ENCODE measurements at regions not wholly inside any gene's neighbourhood (a gene's known extent, or its start where the extent isn't known, plus 50 kb on each side); places are given as distances from the start of the nearest gene placed in this dataset.

DNA sequence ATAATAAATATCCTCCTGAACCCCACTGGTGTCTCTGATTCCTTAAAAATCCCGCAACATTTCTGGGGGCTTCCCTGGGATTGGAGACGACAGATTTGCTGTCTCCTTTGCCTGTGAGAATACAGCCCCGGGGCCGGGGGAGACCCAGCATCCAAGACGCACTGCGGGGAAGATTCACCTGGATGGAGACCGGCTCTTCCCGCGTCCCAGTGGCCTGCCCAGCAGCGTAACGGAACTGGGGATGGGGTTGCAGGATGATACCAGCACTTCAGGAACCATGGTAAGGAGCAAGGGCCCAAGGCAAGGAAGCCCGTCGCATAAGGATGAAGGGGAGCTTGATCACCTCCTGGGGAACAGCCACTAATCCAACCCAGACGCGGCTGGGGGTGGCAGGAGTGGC lies 53.3 kb upstream of the OR4C15 start:
- Mint-ChIP-seq H3K36me3 (ENCODE audit: insufficient read depth in 1 of 3, low read depth in 3 of 3) (peaks cover 10 to 20% (median 20%) of the 10 kb centered on the region in 3 experiments; a peak in 6 of 7 replicates), H3K9me3 (peaks cover 89 to 90% of the 10 kb centered on the region in 2 experiments), H3K27me3 (ENCODE audit: low read depth) (no peaks in the 10 kb centered on the region), H3K4me3 (no peak overlapping the region), H3K4me1 (no peaks in the 10 kb centered on the region), H3K27ac (no peak overlapping the region)
- Histone ChIP-seq H3K4me2 (ENCODE audit: insufficient read depth, insufficient read length, low read length) (no peak overlapping the region), H2BK20ac (ENCODE audit: low read depth, low read length, poor library complexity, severe bottlenecking) (no peak overlapping the region), H4K91ac (ENCODE audit: insufficient read length, low read depth, low read length) (no peak overlapping the region), H3K79me2 (ENCODE audit: insufficient read depth, low read length) (no peaks in the 10 kb centered on the region), H3K18ac (ENCODE audit: insufficient read length, low read depth, low read length) (no peak overlapping the region), H3K56ac (ENCODE audit: insufficient read length, low read depth, low read length) (no peak overlapping the region), H3K9me3 (ENCODE audit: control insufficient read depth, low read depth, low read length) (peaks cover 77% of the 10 kb centered on the region), H3K79me1 (ENCODE audit: insufficient read depth, low read depth, low read length, poor library complexity, severe bottlenecking) (no peaks in the 10 kb centered on the region), H3T11ph (ENCODE audit: low read length) (no peak overlapping the region), H2AFZ (ENCODE audit: low read length) (no peak overlapping the region), H2AK5ac (ENCODE audit: insufficient read length, low read length) (no peak overlapping the region), H3K14ac (ENCODE audit: insufficient read depth, low read length) (no peak overlapping the region), H4K20me1 (ENCODE audit: control insufficient read depth, insufficient read depth, insufficient read length) (no peaks in the 10 kb centered on the region), H4K5ac (ENCODE audit: insufficient read length, low read depth, low read length) (no peak overlapping the region), H3K27ac (ENCODE audit: insufficient read length, low read depth, low read length) (no peak overlapping the region), H3K9ac (ENCODE audit: extremely low read depth, insufficient read length, low read length) (no peak overlapping the region), H3K23ac (ENCODE audit: insufficient read length, low read depth, low read length) (no peak overlapping the region), H2BK12ac (ENCODE audit: insufficient read length, low read depth, low read length) (no peak overlapping the region), H4K8ac (replicated peaks; ENCODE audit: insufficient read length, low read depth, low read length) (no peak overlapping the region), H3K27me3 (ENCODE audit: insufficient read depth, low read length) (no peaks in the 10 kb centered on the region), H2BK120ac (ENCODE audit: low read depth, low read length, poor library complexity, severe bottlenecking) (no peak overlapping the region), H2BK15ac (ENCODE audit: low read depth, low read length) (no peak overlapping the region), H3K4me1 (ENCODE audit: insufficient read depth, low read length) (no peaks in the 10 kb centered on the region), H2BK5ac (ENCODE audit: insufficient read length, low read length) (no peak overlapping the region), H3K23me2 (ENCODE audit: insufficient read length, low read depth, low read length, poor library complexity, severe bottlenecking) (no peaks in the 10 kb centered on the region), H3K4ac (ENCODE audit: low read depth, low read length) (no peak overlapping the region)
- no peak for DNase-seq
- TF ChIP-seq, protein P1, sequence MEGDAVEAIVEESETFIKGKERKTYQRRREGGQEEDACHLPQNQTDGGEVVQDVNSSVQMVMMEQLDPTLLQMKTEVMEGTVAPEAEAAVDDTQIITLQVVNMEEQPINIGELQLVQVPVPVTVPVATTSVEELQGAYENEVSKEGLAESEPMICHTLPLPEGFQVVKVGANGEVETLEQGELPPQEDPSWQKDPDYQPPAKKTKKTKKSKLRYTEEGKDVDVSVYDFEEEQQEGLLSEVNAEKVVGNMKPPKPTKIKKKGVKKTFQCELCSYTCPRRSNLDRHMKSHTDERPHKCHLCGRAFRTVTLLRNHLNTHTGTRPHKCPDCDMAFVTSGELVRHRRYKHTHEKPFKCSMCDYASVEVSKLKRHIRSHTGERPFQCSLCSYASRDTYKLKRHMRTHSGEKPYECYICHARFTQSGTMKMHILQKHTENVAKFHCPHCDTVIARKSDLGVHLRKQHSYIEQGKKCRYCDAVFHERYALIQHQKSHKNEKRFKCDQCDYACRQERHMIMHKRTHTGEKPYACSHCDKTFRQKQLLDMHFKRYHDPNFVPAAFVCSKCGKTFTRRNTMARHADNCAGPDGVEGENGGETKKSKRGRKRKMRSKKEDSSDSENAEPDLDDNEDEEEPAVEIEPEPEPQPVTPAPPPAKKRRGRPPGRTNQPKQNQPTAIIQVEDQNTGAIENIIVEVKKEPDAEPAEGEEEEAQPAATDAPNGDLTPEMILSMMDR (conservative IDR thresholded peaks at IDR 0.05): no peak
- no CpG with 5 or more reads among the region's 15 CpGs for WGBS (ENCODE audit: extremely low coverage, insufficient read length, low lambda C conversion rate)

Data from H9 (cell line).